ENCODE measurements at regions not wholly inside any gene's neighbourhood (a gene's known extent, or its start where the extent isn't known, plus 50 kb on each side); places are given as distances from the start of the nearest gene placed in this dataset.

DNA sequence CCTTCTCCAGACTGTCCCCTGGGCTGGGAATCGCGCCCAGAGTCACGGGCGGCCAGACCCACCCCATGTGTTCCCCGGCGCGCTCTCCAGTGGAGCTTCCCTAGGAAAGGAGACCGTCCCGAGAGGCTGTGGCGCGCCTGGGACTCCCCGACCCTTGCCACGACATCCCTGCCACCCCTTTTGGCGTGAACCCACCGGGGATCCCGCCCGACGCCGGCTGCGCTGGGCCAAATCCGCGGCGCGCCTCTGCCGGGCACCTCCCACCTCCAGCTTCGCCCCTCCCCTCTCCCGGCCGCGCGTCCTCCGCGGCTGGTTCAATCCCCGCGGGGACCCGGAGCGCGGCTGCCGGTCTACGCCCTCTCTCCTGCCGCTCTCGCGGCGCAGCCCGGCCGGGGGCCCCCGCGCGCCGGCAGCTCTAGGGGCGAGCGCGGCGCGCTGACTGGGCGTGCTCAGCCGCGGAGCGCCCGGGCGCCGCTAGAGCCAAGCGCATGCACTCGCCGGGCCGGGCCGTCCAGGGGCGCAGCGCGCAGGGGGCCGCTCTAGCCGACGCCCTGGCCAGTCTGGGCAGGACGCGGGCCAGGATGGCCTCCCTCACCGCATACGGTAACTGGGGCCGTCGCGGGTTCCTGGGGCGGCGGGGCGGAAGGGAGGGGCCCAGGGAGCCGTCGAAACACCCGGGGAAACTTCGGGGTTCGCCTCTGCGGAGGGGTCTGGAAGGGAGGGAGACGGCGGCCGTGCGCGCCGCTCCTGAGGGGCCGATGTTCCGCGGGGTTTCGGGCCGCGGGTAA, 77.4 kb upstream of the ANO4 start:
- peaks cover 0 to 2% (median 2%) of the 10 kb centered on the region in 3 donors for H3K4me1 Mint-ChIP-seq
- H3K9me3 ChIP-seq: no peaks in the 10 kb centered on the region
- no peak overlapping the region for H3K27ac Mint-ChIP-seq
- ChIA-PET CTCF (no interaction called here), POLR2A (no interaction called here)
- no peaks in the 10 kb centered on the region for H3K36me3 ChIP-seq (ENCODE audit: control insufficient read depth in 2 of 2, extremely low read depth in 1 of 2, insufficient read depth in 1 of 2, low read length in 1 of 2)
- H3K27me3 ChIP-seq (replicated peaks in 1 of 2; ENCODE audit: control insufficient read depth in 2 of 2, extremely low read depth in 1 of 2, insufficient read depth in 2 of 2, low read length in 1 of 2): peaks cover 19 to 26% of the 10 kb centered on the region in 2 experiments
- no peak overlapping the region for H3K27ac ChIP-seq (ENCODE audit: low read length)
- no peak overlapping the region for H3K4me3 Mint-ChIP-seq
- DNase-seq (no peak), ATAC-seq (replicated peaks in 1 of 4) (no peak)
- no peaks in the 10 kb centered on the region for H3K9me3 Mint-ChIP-seq
- H3K27me3 Mint-ChIP-seq: peaks cover 41 to 47% of the 10 kb centered on the region in 2 donors
- no peaks in the 10 kb centered on the region for H3K4me1 ChIP-seq (ENCODE audit: control insufficient read depth in 1 of 2, extremely low read depth in 1 of 2, insufficient read depth in 2 of 2, low read length in 2 of 2)
- H3K36me3 Mint-ChIP-seq: no peaks in the 10 kb centered on the region
- WGBS (ENCODE audit: insufficient coverage): 9% methylated on average over 100 of the region's 100 CpGs
- H3K4me3 ChIP-seq (ENCODE audit: control insufficient read depth in 1 of 2, extremely low read depth in 1 of 2, low read length in 1 of 2): no peak overlapping the region

DNA sequence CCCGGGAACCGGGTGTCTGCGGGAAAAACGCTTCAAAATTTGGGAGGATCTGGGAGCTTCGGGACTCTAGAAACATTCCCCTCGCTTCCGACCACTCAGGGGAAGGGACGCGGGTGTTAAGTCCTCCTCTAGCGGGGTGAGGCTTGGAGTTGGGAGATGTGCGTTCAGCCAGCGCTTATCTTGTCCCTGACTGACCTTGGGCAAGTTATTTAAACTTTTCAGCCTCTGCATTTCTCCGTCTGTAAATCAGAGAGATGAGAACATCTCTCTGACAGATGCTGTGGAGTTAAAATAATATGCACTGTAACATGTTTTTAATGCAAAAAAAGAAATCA, 76.9 kb upstream of the ANO4 start:
- Histone ChIP-seq H3K36me3 (ENCODE audit: control insufficient read depth in 2 of 2, extremely low read depth in 1 of 2, insufficient read depth in 1 of 2, low read length in 1 of 2) (no peaks in the 10 kb centered on the region), H3K27me3 (replicated peaks in 1 of 2; ENCODE audit: control insufficient read depth in 2 of 2, extremely low read depth in 1 of 2, insufficient read depth in 2 of 2, low read length in 1 of 2) (peaks cover 19 to 26% of the 10 kb centered on the region in 2 experiments), H3K27ac (ENCODE audit: low read length) (no peak overlapping the region), H3K4me1 (ENCODE audit: control insufficient read depth in 1 of 2, extremely low read depth in 1 of 2, insufficient read depth in 2 of 2, low read length in 2 of 2) (no peaks in the 10 kb centered on the region), H3K4me3 (ENCODE audit: control insufficient read depth in 1 of 2, extremely low read depth in 1 of 2, low read length in 1 of 2) (no peak overlapping the region), H3K9me3 (no peaks in the 10 kb centered on the region)
- WGBS (ENCODE audit: insufficient coverage): 0% methylated on average over 5 of the region's 13 CpGs
- Mint-ChIP-seq H3K27ac (no peak overlapping the region), H3K9me3 (no peaks in the 10 kb centered on the region), H3K4me1 (peaks cover 0 to 2% (median 2%) of the 10 kb centered on the region in 3 donors), H3K27me3 (peaks cover 42 to 52% of the 10 kb centered on the region in 2 donors), H3K36me3 (no peaks in the 10 kb centered on the region), H3K4me3 (no peak overlapping the region)
- CTCF ChIA-PET: no interaction called here
- ATAC-seq (replicated peaks in 1 of 4) (no peak), DNase-seq (no peak)
- POLR2A ChIA-PET: no interaction called here

DNA sequence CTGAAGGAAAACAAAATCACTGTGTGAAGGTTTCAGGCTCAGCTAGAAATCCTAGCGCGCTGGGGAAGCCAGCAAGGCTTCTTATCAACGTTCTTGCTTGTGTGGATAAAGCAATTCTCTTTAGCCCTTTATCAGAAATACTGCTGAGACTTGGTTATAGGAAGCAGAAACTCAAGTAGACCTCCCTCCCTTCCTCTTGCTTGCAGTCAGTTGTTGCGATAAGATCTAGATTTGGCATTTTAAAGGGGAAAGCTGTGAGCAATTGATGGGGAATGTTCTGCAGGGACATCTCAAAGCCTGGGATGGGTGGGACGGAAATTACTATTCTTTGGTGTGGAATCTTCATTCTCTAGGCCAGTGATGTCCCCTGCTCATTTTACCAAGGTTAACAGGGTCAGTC, 76.4 kb upstream of the ANO4 start:
- Histone ChIP-seq H3K4me1 (ENCODE audit: control insufficient read depth in 1 of 2, extremely low read depth in 1 of 2, insufficient read depth in 2 of 2, low read length in 2 of 2) (no peaks in the 10 kb centered on the region), H3K36me3 (ENCODE audit: control insufficient read depth in 2 of 2, extremely low read depth in 1 of 2, insufficient read depth in 1 of 2, low read length in 1 of 2) (no peaks in the 10 kb centered on the region), H3K4me3 (ENCODE audit: control insufficient read depth in 1 of 2, extremely low read depth in 1 of 2, low read length in 1 of 2) (no peak overlapping the region), H3K27ac (ENCODE audit: low read length) (no peak overlapping the region), H3K27me3 (replicated peaks in 1 of 2; ENCODE audit: control insufficient read depth in 2 of 2, extremely low read depth in 1 of 2, insufficient read depth in 2 of 2, low read length in 1 of 2) (peaks cover 19 to 26% of the 10 kb centered on the region in 2 experiments), H3K9me3 (no peaks in the 10 kb centered on the region)
- ATAC-seq (replicated peaks in 1 of 4) (no peak), DNase-seq (no peak)
- POLR2A ChIA-PET: no interaction called here
- CTCF ChIA-PET: no interaction called here
- Mint-ChIP-seq H3K27me3 (peaks cover 42 to 52% of the 10 kb centered on the region in 2 donors), H3K27ac (peak overlapping the region in 1 of 2 donors; percentile 17), H3K36me3 (no peaks in the 10 kb centered on the region), H3K4me1 (peaks cover 0 to 2% (median 2%) of the 10 kb centered on the region in 3 donors), H3K4me3 (no peak overlapping the region), H3K9me3 (no peaks in the 10 kb centered on the region)
- WGBS (ENCODE audit: insufficient coverage): no CpG with 5 or more reads among the region's 5 CpGs

DNA sequence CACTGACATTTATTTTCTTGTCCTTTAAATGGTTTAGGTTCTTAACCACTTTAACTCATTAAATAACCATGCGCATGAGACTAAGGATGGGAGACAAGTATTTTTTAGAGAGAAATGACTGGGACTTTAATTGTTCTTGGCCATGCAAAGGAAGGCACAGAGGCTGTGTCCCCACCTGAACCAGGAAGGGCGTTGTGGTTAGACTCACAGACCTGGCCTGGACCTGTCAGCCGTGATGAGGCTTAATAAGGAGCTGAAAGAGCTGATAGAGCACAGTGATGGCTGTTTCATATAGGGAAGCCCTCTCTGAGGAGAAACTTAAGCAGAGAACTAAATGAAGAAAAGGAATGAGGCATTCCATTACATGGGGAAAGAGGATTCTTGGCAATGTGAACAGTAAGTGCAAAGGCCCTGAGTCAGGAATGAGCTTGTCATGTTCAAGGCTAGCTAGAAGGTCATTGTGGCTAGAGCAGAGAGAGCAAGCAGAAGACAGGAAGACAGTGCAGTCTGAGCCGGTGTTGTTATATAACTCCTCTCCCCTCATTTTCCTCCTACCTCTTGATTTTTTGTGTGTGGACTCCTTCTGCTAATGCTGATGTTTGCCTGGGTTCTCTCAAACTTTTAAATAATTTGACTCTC, 74.4 kb upstream of the ANO4 start:
- Mint-ChIP-seq H3K4me3 (no peak overlapping the region), H3K27me3 (peaks cover 36 to 47% of the 10 kb centered on the region in 2 donors), H3K4me1 (peaks cover 0 to 2% (median 2%) of the 10 kb centered on the region in 3 donors), H3K27ac (no peak overlapping the region), H3K9me3 (no peaks in the 10 kb centered on the region), H3K36me3 (no peaks in the 10 kb centered on the region)
- ChIA-PET POLR2A (no interaction called here), CTCF (no interaction called here)
- Histone ChIP-seq H3K27me3 (replicated peaks in 1 of 2; ENCODE audit: control insufficient read depth in 2 of 2, extremely low read depth in 1 of 2, insufficient read depth in 2 of 2, low read length in 1 of 2) (peaks cover 16 to 26% of the 10 kb centered on the region in 2 experiments), H3K36me3 (ENCODE audit: control insufficient read depth in 2 of 2, extremely low read depth in 1 of 2, insufficient read depth in 1 of 2, low read length in 1 of 2) (no peaks in the 10 kb centered on the region), H3K4me1 (ENCODE audit: control insufficient read depth in 1 of 2, extremely low read depth in 1 of 2, insufficient read depth in 2 of 2, low read length in 2 of 2) (no peaks in the 10 kb centered on the region), H3K4me3 (ENCODE audit: control insufficient read depth in 1 of 2, extremely low read depth in 1 of 2, low read length in 1 of 2) (no peak overlapping the region), H3K9me3 (no peaks in the 10 kb centered on the region), H3K27ac (ENCODE audit: low read length) (no peak overlapping the region)
- DNase-seq: no peak
- WGBS (ENCODE audit: insufficient coverage): 24% methylated on average over 2 of the region's 4 CpGs
- ATAC-seq (replicated peaks in 1 of 4): no peak

DNA sequence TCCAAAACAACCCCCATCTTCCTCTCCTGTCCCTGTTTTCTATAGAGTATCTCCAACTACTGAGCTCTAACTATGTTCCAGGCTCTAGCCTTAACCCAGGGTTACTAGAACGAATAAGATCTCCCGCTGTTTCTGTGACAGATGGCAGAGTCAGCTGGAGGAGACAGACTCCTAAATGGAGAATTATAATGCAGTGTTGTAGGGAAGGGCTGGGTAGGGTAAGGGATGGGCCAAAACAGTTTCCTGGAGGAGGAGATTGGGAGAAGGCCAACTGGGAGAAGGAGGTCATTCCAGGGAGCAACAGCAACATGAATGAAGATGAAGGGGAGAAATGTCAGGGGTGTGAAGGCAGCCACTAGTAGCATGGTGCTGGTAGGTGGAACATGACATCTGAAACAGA, 73.4 kb upstream of the ANO4 start:
- peaks cover 0 to 2% (median 2%) of the 10 kb centered on the region in 3 donors for H3K4me1 Mint-ChIP-seq
- Histone ChIP-seq H3K27ac (ENCODE audit: low read length) (no peak overlapping the region), H3K36me3 (ENCODE audit: control insufficient read depth in 2 of 2, extremely low read depth in 1 of 2, insufficient read depth in 1 of 2, low read length in 1 of 2) (no peaks in the 10 kb centered on the region), H3K27me3 (replicated peaks in 1 of 2; ENCODE audit: control insufficient read depth in 2 of 2, extremely low read depth in 1 of 2, insufficient read depth in 2 of 2, low read length in 1 of 2) (peaks cover 15 to 16% of the 10 kb centered on the region in 2 experiments), H3K4me3 (ENCODE audit: control insufficient read depth in 1 of 2, extremely low read depth in 1 of 2, low read length in 1 of 2) (no peak overlapping the region), H3K9me3 (no peaks in the 10 kb centered on the region), H3K4me1 (ENCODE audit: control insufficient read depth in 1 of 2, extremely low read depth in 1 of 2, insufficient read depth in 2 of 2, low read length in 2 of 2) (no peaks in the 10 kb centered on the region)
- ATAC-seq (replicated peaks in 1 of 4) (no peak), DNase-seq (no peak)
- 83% methylated on average over 2 of the region's 2 CpGs for WGBS (ENCODE audit: insufficient coverage)
- H3K4me3 Mint-ChIP-seq: no peak overlapping the region
- ChIA-PET POLR2A (no interaction called here), CTCF (no interaction called here)
- H3K36me3 Mint-ChIP-seq: no peaks in the 10 kb centered on the region
- no peak overlapping the region for H3K27ac Mint-ChIP-seq
- no peaks in the 10 kb centered on the region for H3K9me3 Mint-ChIP-seq
- peaks cover 33 to 39% of the 10 kb centered on the region in 2 donors for H3K27me3 Mint-ChIP-seq

DNA sequence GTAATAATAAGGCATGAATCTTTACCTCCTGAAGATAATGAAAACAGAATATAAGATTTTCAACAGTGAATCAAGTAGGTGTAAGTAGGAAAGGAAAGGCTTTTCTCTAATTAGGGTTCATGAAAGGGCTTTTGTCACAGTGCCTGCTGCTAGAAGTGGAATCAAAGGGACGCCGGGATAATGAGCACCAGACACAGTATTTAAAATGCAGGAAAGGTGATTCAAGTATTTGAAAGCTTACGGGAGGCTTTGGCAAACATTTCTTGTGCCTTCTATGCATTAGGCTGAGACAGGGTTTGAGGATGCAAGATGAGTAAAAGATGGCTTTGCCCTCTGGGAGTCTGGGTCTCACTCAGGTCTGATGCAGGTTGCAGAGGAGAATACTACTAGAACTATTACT, 70.5 kb upstream of the ANO4 start:
- H3K9me3 ChIP-seq: no peaks in the 10 kb centered on the region
- no peak overlapping the region for H3K4me3 Mint-ChIP-seq
- H3K27me3 Mint-ChIP-seq: peaks cover 16 to 25% of the 10 kb centered on the region in 2 donors
- 62% methylated on average over 3 of the region's 3 CpGs for WGBS (ENCODE audit: insufficient coverage)
- POLR2A ChIA-PET: no interaction called here
- CTCF ChIA-PET: no interaction called here
- H3K4me1 ChIP-seq (ENCODE audit: control insufficient read depth in 1 of 2, extremely low read depth in 1 of 2, insufficient read depth in 2 of 2, low read length in 2 of 2): no peaks in the 10 kb centered on the region
- ATAC-seq (replicated peaks in 1 of 4) (no peak), DNase-seq (no peak)
- no peaks in the 10 kb centered on the region for H3K36me3 ChIP-seq (ENCODE audit: control insufficient read depth in 2 of 2, extremely low read depth in 1 of 2, insufficient read depth in 1 of 2, low read length in 1 of 2)
- H3K4me1 Mint-ChIP-seq: no peaks in the 10 kb centered on the region
- no peaks in the 10 kb centered on the region for H3K36me3 Mint-ChIP-seq
- H3K9me3 Mint-ChIP-seq: no peaks in the 10 kb centered on the region
- no peak overlapping the region for H3K4me3 ChIP-seq (ENCODE audit: control insufficient read depth in 1 of 2, extremely low read depth in 1 of 2, low read length in 1 of 2)
- no peak overlapping the region for H3K27ac ChIP-seq (ENCODE audit: low read length)
- peaks cover 3 to 6% of the 10 kb centered on the region in 2 experiments for H3K27me3 ChIP-seq (replicated peaks in 1 of 2; ENCODE audit: control insufficient read depth in 2 of 2, extremely low read depth in 1 of 2, insufficient read depth in 2 of 2, low read length in 1 of 2)
- H3K27ac Mint-ChIP-seq: no peak overlapping the region

Data from T-cell (primary cell).